ENCODE measurements at regions not wholly inside any gene's neighbourhood (a gene's known extent, or its start where the extent isn't known, plus 50 kb on each side); places are given as distances from the start of the nearest gene placed in this dataset.
"Not testable (repeated sequence)": the region's sequence is repeated elsewhere in the genome, so short reads cannot be mapped to it uniquely, and the experiment has no call there.

DNA sequence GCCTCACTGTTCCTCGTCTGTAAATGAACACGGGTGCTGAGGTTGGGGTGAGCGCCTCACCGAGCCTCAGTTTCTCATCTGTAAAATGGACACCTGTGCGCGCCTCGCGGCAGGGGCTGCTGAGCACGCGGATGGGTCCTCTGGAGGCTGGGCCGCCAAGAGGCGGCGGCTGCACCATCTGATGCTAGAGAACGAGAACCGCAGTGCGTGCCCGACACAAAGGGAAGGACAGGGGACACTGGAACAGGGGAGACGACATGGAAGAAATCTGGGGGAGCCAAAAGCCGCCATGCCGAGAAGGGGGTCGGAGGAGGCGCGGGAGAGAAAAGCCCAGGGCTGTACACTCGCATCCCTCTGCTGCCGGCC lies 118.7 kb upstream of the ZNF516 start:
- DNase-seq (no peak), ATAC-seq (no peak)
- Mint-ChIP-seq H3K9me3 (ENCODE audit: low read depth) (no peaks in the 10 kb centered on the region), H3K27ac (no peak overlapping the region), H3K36me3 (ENCODE audit: low read depth) (no peaks in the 10 kb centered on the region), H3K27me3 (peaks cover 7% of the 10 kb centered on the region), H3K4me1 (no peaks in the 10 kb centered on the region), H3K4me3 (no peak overlapping the region)
- POLR2A ChIA-PET: no interaction called here
- CTCF ChIA-PET: no interaction called here
- intact Hi-C loops (cut with DNase I, micrococcal nuclease): no loop called here

GRCh38 chr18:76613053-76613754 lies 118.2 kb upstream of the ZNF516 start:
- no peaks in the 10 kb centered on the region for H3K9me3 Mint-ChIP-seq (ENCODE audit: low read depth)
- intact Hi-C loops (cut with DNase I, micrococcal nuclease): no loop called here
- no peak overlapping the region for H3K4me3 Mint-ChIP-seq
- no peak for ATAC-seq
- no peaks in the 10 kb centered on the region for H3K36me3 Mint-ChIP-seq (ENCODE audit: low read depth)
- H3K27me3 Mint-ChIP-seq: peaks cover 5% of the 10 kb centered on the region
- no peaks in the 10 kb centered on the region for H3K4me1 Mint-ChIP-seq
- ChIA-PET CTCF (no interaction called here), POLR2A (no interaction called here)
- no peak for DNase-seq
- no peak overlapping the region for H3K27ac Mint-ChIP-seq

DNA sequence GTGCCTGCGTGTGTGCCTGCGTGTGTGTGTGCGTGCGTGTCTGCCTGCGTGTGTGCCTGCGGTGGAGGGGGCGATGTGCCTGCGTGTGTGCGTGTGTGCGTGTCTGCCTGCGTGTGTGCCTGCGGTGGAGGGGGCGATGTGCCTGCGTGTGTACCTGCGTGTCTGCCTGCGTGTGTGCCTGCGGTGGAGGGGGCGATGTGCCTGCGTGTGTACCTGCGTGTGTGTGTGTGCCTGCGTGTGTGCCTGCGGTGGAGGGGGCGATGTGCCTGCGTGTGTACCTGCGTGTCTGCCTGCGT lies 116.7 kb upstream of the ZNF516 start:
- DNase-seq; H3K4me3 Mint-ChIP-seq; POLR2A ChIA-PET; H3K27ac Mint-ChIP-seq; H3K27me3 Mint-ChIP-seq; intact Hi-C loops (cut with DNase I, micrococcal nuclease); ATAC-seq; H3K36me3 Mint-ChIP-seq (ENCODE audit: low read depth); H3K9me3 Mint-ChIP-seq (ENCODE audit: low read depth); H3K4me1 Mint-ChIP-seq; CTCF ChIA-PET: not testable (repeated sequence)

DNA sequence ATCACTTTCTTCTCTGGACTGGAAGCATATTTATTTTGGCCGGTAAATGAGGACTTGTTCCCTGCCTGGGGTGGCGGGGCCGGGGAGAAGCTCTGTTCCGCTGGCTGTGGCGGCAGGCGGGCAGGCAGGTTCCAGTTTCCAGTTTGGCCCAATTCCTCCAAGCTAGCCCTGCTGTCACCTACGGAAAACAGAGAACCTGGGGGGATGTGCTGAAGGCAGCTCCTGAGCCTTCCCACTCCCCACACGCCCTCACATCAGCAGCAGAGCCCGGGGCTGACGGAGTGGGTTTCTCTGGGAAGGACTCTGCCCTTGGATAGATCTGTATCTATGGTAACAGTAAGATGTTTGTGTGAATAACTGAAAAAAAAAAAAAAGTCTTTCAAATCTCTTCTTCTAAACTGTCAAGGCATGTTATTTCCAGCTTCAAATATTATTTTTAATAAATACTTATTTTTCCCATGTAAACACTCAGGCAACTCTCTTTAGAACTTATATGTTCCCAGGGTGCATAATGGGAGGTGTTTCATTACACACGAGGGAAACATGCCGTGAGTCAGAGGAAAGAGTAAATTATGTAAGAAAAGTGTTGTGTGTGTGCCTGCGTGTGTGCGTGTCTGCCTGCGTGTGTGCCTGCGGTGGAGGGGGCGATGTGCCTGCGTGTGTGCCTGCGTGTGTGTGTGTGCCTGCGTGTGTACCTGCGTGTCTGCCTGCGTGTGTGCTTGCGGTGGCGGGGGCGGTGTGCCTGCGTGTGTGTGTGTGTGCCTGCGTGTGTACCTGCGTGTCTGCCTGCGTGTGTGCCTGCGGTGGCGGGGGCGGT lies 116.1 kb upstream of the ZNF516 start:
- POLR2A ChIA-PET: no interaction called here
- Mint-ChIP-seq H3K9me3 (ENCODE audit: low read depth) (no peaks in the 10 kb centered on the region), H3K27ac (no peak overlapping the region), H3K4me3 (no peak overlapping the region), H3K4me1 (no peaks in the 10 kb centered on the region), H3K36me3 (ENCODE audit: low read depth) (no peaks in the 10 kb centered on the region), H3K27me3 (no peaks in the 10 kb centered on the region)
- DNase-seq (no peak), ATAC-seq (no peak)
- intact Hi-C loops (cut with DNase I, micrococcal nuclease): no loop called here
- CTCF ChIA-PET: no interaction called here

- ATAC-seq: no peak
Measured at GRCh38 chr18:76610012-76610411, 115.0 kb upstream of the ZNF516 start.

DNA sequence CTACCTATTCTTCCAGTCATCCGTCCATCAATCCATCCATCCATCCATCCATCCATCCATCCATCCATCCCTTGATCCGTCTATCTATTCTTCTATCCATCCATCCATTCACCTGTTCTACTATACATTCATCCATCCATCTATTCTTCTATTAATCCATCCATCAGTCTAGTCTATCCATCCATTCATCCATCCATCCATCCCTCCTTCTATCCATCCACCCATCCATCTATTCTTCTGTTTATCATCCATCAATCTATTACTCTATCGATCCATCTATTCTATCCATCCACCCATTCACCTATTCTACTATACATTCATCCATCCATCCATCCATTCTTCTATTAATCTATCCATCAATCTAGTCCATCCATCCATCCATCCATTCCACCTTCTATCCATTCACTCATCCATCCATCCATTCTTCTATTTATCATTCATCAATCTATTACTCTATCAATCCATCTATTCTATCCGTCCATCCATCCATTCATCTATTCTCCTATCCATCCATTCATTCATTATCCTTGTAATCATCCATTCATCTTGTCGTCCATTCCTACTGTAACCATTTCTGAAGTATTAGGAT lies 110.4 kb upstream of the ZNF516 start:
- Mint-ChIP-seq H3K36me3 (ENCODE audit: low read depth) (no peaks in the 10 kb centered on the region), H3K4me3 (no peak overlapping the region), H3K27me3 (no peaks in the 10 kb centered on the region), H3K9me3 (ENCODE audit: low read depth) (no peaks in the 10 kb centered on the region), H3K27ac (no peak overlapping the region), H3K4me1 (no peaks in the 10 kb centered on the region)
- intact Hi-C loops (cut with DNase I, micrococcal nuclease): no loop called here
- ChIA-PET POLR2A (no interaction called here), CTCF (no interaction called here)
- no peak for DNase-seq
- ATAC-seq: no peak

More at GRCh38 chr18:76610012-76610411, 115.0 kb upstream of the ZNF516 start:
- Mint-ChIP-seq H3K27ac (no peak overlapping the region), H3K9me3 (ENCODE audit: low read depth) (no peaks in the 10 kb centered on the region), H3K4me3 (no peak overlapping the region), H3K4me1 (no peaks in the 10 kb centered on the region), H3K36me3 (ENCODE audit: low read depth) (no peaks in the 10 kb centered on the region), H3K27me3 (no peaks in the 10 kb centered on the region)
- intact Hi-C loops (cut with DNase I, micrococcal nuclease): no loop called here
- POLR2A ChIA-PET: no interaction called here
- no peak for DNase-seq
- CTCF ChIA-PET: no interaction called here

- no peak for ATAC-seq
- POLR2A ChIA-PET: interaction anchor here (0.6 kb wide), 1 partner anchor 117 kb away, joined by 3 read pairs; no protein-coding TSS in a partner anchor
Measured at GRCh38 chr18:76604935-76605240, 109.8 kb upstream of the ZNF516 start.

DNA sequence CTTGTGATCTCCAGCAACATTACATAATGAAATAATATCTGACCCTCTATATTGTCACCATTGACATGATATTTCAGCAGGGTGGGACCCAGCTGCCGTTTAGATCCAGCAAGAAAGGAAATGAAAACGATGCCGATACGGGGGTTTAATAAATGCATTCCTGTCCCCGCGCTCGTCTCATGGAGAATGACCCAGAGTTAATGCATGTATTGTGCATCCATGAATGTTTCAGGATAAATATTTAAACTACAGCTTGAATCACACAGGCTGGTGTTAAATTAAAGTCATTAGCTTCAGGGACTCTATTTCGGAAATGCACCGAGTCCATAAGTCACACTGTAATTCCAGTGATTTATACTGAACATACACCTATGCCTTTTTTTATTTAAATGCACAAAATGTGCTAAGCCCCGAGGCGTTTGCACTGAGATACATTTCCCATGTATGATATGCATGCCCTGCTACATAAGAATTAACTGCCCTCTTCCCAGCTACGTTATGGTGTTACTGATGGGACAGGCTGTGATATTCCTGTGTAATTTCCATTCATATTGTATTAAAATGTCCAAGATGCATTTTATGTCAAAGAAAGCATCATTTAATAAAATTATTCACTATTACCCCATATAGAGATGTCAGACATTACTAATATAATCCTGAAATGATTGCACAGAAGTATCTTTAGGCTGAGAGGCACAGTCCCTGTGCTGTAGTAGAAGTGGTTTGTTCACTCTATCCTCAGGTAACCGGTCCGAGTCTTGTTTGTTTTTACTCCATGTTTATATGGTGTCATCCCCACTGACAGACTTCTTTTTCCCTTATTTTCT lies 109.3 kb upstream of the ZNF516 start:
- no peak for ATAC-seq
- DNase-seq: no peak
- H3K27me3 Mint-ChIP-seq: no peaks in the 10 kb centered on the region
- no peaks in the 10 kb centered on the region for H3K36me3 Mint-ChIP-seq (ENCODE audit: low read depth)
- H3K4me1 Mint-ChIP-seq: no peaks in the 10 kb centered on the region
- POLR2A ChIA-PET: interaction anchor here (0.6 kb wide), 1 partner anchor 118 kb away, joined by 3 read pairs; no protein-coding TSS in a partner anchor
- intact Hi-C loops (cut with DNase I, micrococcal nuclease): no loop called here
- no peak overlapping the region for H3K27ac Mint-ChIP-seq
- H3K9me3 Mint-ChIP-seq (ENCODE audit: low read depth): no peaks in the 10 kb centered on the region
- no peak overlapping the region for H3K4me3 Mint-ChIP-seq
- CTCF ChIA-PET: no interaction called here

More at GRCh38 chr18:76604935-76605240, 109.8 kb upstream of the ZNF516 start:
- CTCF ChIA-PET: no interaction called here
- Mint-ChIP-seq H3K9me3 (ENCODE audit: low read depth) (no peaks in the 10 kb centered on the region), H3K4me1 (no peaks in the 10 kb centered on the region), H3K27ac (no peak overlapping the region), H3K36me3 (ENCODE audit: low read depth) (no peaks in the 10 kb centered on the region), H3K27me3 (no peaks in the 10 kb centered on the region), H3K4me3 (no peak overlapping the region)
- intact Hi-C loops (cut with DNase I, micrococcal nuclease): no loop called here
- DNase-seq: no peak

GRCh38 chr18:76602191-76602590 lies 107.1 kb upstream of the ZNF516 start:
- H3K27ac Mint-ChIP-seq: no peak overlapping the region
- ChIA-PET CTCF (no interaction called here), POLR2A (no interaction called here)
- no peaks in the 10 kb centered on the region for H3K9me3 Mint-ChIP-seq (ENCODE audit: low read depth)
- intact Hi-C loops (cut with DNase I, micrococcal nuclease): no loop called here
- DNase-seq (no peak), ATAC-seq (no peak)
- H3K4me1 Mint-ChIP-seq: no peaks in the 10 kb centered on the region
- no peaks in the 10 kb centered on the region for H3K36me3 Mint-ChIP-seq (ENCODE audit: low read depth)
- no peak overlapping the region for H3K4me3 Mint-ChIP-seq
- no peaks in the 10 kb centered on the region for H3K27me3 Mint-ChIP-seq

- H3K4me3 Mint-ChIP-seq; H3K27ac Mint-ChIP-seq; POLR2A ChIA-PET; H3K4me1 Mint-ChIP-seq; ATAC-seq; H3K9me3 Mint-ChIP-seq (ENCODE audit: low read depth); intact Hi-C loops (cut with DNase I, micrococcal nuclease); CTCF ChIA-PET; H3K27me3 Mint-ChIP-seq; H3K36me3 Mint-ChIP-seq (ENCODE audit: low read depth); DNase-seq: not testable (repeated sequence)
Measured at GRCh38 chr18:76600076-76600475, 105.0 kb upstream of the ZNF516 start.

GRCh38 chr18:76594966-76595365 lies 99.9 kb upstream of the ZNF516 start:
- Mint-ChIP-seq H3K27ac (no peak overlapping the region), H3K4me1 (no peaks in the 10 kb centered on the region), H3K9me3 (ENCODE audit: low read depth) (no peaks in the 10 kb centered on the region), H3K27me3 (peaks cover 27% of the 10 kb centered on the region), H3K36me3 (ENCODE audit: low read depth) (no peaks in the 10 kb centered on the region), H3K4me3 (no peak overlapping the region)
- DNase-seq (no peak), ATAC-seq (no peak)
- ChIA-PET CTCF (no interaction called here), POLR2A (no interaction called here)
- intact Hi-C loops (cut with DNase I, micrococcal nuclease): no loop called here

- H3K36me3 Mint-ChIP-seq (ENCODE audit: low read depth): no peaks in the 10 kb centered on the region
- intact Hi-C loops (cut with DNase I, micrococcal nuclease): no loop called here
- ATAC-seq (no peak), DNase-seq (no peak)
- H3K9me3 Mint-ChIP-seq (ENCODE audit: low read depth): no peaks in the 10 kb centered on the region
- CTCF ChIA-PET: no interaction called here
- no peak overlapping the region for H3K4me3 Mint-ChIP-seq
- H3K4me1 Mint-ChIP-seq: peaks cover 6% of the 10 kb centered on the region
- H3K27me3 Mint-ChIP-seq: peaks cover 35% of the 10 kb centered on the region
- POLR2A ChIA-PET: no interaction called here
- H3K27ac Mint-ChIP-seq: no peak overlapping the region
Measured at GRCh38 chr18:76593843-76594242, 98.8 kb upstream of the ZNF516 start.

Data from activated CD4-positive, alpha-beta T cell treated with anti-CD3 and anti-CD28 coated beads for 36 hours (primary cell).